ENCODE measurements at regions not wholly inside any gene's neighbourhood (a gene's known extent, or its start where the extent isn't known, plus 50 kb on each side); places are given as distances from the start of the nearest gene placed in this dataset.

GRCh38 chr9:84062538-84062937 is 81.9 kb downstream of the RMI1 start:
- no peak for TF ChIP-seq PBX3 (IDR thresholded peaks at IDR 0.05)
- no peak for TF ChIP-seq CTCF (IDR thresholded peaks at IDR 0.05)
- TF ChIP-seq EP300 (IDR thresholded peaks at IDR 0.05; ENCODE audit: borderline replicate concordance in 1 of 2, low read depth in 1 of 2, low read length in 1 of 2), result no peak
- TF ChIP-seq TEAD4 (IDR thresholded peaks at IDR 0.05; ENCODE audit: borderline replicate concordance, insufficient read depth), result no peak
- no peak for TF ChIP-seq REST (IDR thresholded peaks at IDR 0.05; ENCODE audit: low read depth, low read length)
- no peak for TF ChIP-seq POLR2AphosphoS5 (IDR thresholded peaks at IDR 0.05; ENCODE audit: low read depth, low read length)
- TF ChIP-seq RCOR1 (IDR thresholded peaks at IDR 0.05; ENCODE audit: low read length), result no peak
- TF ChIP-seq JUND (IDR thresholded peaks at IDR 0.05), result no peak
- TF ChIP-seq TAF1 (IDR thresholded peaks at IDR 0.05; ENCODE audit: borderline replicate concordance, low read depth, low read length), result no peak

Measured in SK-N-SH (cell line).